ENCODE measurements at regions not wholly inside any gene's neighbourhood (a gene's known extent, or its start where the extent isn't known, plus 50 kb on each side); places are given as distances from the start of the nearest gene placed in this dataset.
"Not testable (repeated sequence)": the region's sequence is repeated elsewhere in the genome, so short reads cannot be mapped to it uniquely, and the experiment has no call there.

DNA sequence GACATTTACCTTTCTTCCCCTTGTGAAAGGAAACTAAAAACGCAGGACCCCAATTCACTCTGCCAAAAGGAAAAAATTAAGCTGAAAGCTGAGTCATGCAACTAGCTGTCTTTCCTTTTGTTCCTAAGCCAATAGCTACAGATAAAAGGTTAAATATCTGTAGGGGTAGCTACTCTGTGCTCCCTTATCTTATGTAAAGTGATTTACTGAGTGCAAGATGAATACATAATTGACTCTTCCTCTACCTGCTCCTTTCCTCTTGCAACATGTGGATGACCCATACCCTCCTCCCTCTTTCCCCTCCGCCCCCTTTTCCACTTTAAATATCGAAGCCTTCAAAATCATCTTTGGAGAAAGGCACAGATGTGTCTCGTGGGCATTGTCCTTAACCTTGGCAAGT lies 68.0 kb upstream of the ZNF157 start:
- DNase-seq: no peak

DNA sequence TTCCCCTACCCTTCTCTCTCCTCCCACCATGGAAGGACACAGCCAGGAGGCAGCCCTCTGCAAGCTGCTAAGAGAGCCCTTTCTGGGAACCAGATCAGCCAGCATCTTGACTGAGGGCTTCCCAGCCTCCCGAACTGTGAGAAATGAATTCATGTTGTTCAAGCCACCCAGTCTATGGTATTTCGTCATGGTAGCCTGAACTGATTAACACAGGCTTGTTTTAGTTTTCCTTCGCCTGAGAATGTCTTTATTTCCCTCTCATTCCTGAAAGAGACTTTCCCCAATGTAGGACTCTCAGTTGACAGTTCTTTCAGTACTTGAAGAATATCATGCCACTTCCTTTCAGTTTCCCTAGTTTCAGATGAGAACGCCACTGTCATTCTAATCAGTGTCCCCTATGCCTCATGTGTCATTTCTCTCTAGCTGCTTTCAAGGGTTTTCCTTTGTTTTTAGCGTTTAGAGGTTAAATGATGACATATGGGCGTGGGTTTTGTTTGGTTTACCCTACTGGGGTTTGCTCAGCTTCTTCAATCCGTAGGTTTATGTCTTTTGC lies 63.8 kb upstream of the ZNF157 start:
- DNase-seq: not testable (repeated sequence)

DNA sequence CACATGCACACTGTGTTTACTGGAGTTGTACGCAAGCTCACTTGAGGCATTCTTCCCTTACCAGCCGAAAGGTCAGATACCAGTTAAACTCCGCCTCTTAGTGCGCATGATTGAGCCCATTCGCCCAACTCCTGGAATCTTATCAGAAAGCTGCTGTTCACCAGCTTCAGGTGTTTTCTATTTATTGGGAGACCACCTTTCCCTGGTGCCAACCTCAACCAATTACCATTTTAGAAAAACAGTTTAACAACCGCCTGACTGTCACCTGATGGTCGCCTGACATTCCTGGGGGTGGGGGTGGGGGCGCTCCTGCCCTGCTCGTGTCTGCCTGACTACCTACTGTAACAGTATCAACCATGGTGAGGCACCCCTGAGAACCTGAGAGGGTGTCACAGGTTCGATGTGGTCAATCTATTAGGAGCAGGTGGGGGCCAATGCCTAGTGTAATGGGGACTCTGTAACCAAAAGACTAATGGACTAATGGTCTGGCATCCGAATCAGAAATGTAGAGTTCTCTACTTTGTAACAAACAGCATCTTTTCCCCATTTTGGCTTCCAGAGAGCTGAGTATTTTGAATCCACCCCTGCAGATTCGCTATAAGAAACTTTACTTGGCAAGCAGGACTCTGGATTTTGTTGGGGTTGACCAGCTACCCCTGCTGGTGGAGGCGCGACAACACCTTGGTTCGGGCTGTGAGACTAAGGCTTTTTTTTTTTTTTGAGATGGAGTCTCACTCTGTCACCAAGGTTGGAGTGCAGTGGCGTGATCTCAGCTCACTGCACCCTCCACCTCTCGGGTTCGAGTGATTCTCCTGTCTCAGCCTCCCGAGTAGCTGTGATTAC lies 58.2 kb upstream of the ZNF157 start:
- DNase-seq: peak; percentile 55

DNA sequence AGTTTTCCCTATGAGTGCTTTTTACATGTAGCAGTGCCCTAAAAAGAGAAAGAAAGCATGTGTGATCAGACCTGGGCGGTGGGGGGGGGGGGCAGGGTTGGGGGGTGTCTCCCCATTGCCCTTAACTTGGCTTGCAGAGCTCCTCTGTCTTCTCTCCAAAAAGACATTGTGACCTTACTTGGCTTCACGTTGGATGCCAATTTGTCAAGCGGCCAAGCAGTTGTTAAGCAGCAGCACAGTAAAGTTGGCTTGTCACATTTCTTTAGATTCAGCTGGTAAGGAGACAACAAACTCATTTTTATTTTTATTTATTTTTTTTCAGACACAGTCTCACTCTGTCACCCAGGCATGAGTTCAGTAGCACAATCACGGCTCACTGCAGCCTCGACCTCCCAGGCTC lies 57.3 kb upstream of the ZNF157 start:
- DNase-seq: no peak

DNA sequence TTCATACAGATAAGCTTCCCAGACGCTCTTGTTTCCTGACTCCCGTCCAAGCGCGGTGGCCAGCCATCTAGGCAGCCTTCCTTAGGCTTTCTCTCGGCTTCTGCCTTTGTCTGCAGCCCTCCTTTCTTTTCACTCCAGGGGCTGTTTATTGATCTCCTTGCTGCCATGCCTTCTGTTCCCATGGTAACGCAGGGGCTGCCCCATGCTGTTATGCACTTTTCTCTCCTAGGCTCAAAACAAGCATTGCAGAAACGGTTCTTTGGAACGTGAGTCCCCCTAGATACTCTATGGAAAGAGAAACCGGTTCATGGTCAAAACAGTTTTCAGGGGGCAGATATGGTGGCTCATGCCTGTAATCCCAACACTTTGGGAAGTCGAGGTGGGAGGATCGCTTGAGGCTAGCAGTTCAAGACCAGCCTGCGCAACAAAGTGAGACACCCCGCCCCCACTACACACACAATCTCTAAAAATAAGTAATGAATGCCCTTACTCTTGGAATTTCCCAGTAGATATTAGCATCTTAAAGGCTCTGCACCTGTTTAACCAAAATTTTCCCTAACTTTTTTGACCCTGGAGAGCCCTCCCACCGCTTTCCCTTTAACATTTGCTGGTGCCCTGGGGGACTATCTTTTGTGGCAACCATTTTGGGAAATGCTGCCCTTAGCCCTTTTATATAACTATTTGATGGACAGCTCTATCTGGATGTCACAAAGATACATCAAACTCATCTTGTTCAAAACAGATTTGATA lies 53.9 kb upstream of the ZNF157 start:
- no peak for DNase-seq
